ENCODE measurements at regions not wholly inside any gene's neighbourhood (a gene's known extent, or its start where the extent isn't known, plus 50 kb on each side); places are given as distances from the start of the nearest gene placed in this dataset.
A peak's percentile ranks its signal among the peaks of the same experiment; 100 is the strongest.

GRCh38 chr3:76949462-76949861, 90.4 kb upstream of the ROBO2 start:
- Histone ChIP-seq H3K36me3 (ENCODE audit: control insufficient read depth, insufficient read depth, low read length) (no peaks in the 10 kb centered on the region), H3K4me3 (ENCODE audit: low read depth in 2 of 2, low read length in 2 of 2) (peak overlapping the region in 1 of 2 experiments; percentile 31; a peak in 2 of 4 replicates), H3K27me3 (ENCODE audit: control insufficient read depth, insufficient read depth, low read length) (no peaks in the 10 kb centered on the region), H3K4me1 (ENCODE audit: control insufficient read depth, insufficient read depth, low read length) (no peaks in the 10 kb centered on the region), H3K9me3 (ENCODE audit: control insufficient read depth, insufficient read depth, low read depth, low read length) (no peaks in the 10 kb centered on the region), H3K27ac (ENCODE audit: low read length) (no peak overlapping the region)
- in situ Hi-C loops (cut with HindIII; ENCODE audit: low pct_unique_long_range_greater_than_20kb, low sequenced_read_pairs) (no loop called here), intact Hi-C loops (cut with micrococcal nuclease; ENCODE audit: unreplicated experiment) (no loop called here)
- TF ChIP-seq POLR2AphosphoS5 (IDR thresholded peaks at IDR 0.05; ENCODE audit: low read depth, low read length) (no peak), TCF7L2 (IDR thresholded peaks at IDR 0.05; ENCODE audit: low read depth, low read length) (no peak), SIN3A (IDR thresholded peaks at IDR 0.05; ENCODE audit: borderline replicate concordance, insufficient read depth, low read depth, low read length) (no peak), REST (IDR thresholded peaks at IDR 0.05; ENCODE audit: insufficient read depth in 1 of 2, low read depth in 2 of 2, low read length in 1 of 2) (no peak), CTCF (IDR thresholded peaks at IDR 0.05) (no peak)
- ATAC-seq = no peak
- peak; percentile 35 for DNase-seq (ENCODE audit: low read depth, low spot score)
- BruUV-seq (replicated peaks) = no TSS peak
- ChIA-PET POLR2A (no interaction called here), CTCF (no interaction called here)

- no peak for ATAC-seq
- no TSS peak for BruUV-seq (replicated peaks)
- TF ChIP-seq CTCF (IDR thresholded peaks at IDR 0.05) (no peak), SIN3A (IDR thresholded peaks at IDR 0.05; ENCODE audit: borderline replicate concordance, insufficient read depth, low read depth, low read length) (no peak), REST (IDR thresholded peaks at IDR 0.05; ENCODE audit: insufficient read depth in 1 of 2, low read depth in 2 of 2, low read length in 1 of 2) (no peak), TCF7L2 (IDR thresholded peaks at IDR 0.05; ENCODE audit: low read depth, low read length) (no peak), POLR2AphosphoS5 (IDR thresholded peaks at IDR 0.05; ENCODE audit: low read depth, low read length) (no peak)
- Histone ChIP-seq H3K36me3 (ENCODE audit: control insufficient read depth, insufficient read depth, low read length) (no peaks in the 10 kb centered on the region), H3K4me1 (ENCODE audit: control insufficient read depth, insufficient read depth, low read length) (no peaks in the 10 kb centered on the region), H3K27ac (ENCODE audit: low read length) (no peak overlapping the region), H3K27me3 (ENCODE audit: control insufficient read depth, insufficient read depth, low read length) (no peaks in the 10 kb centered on the region), H3K4me3 (ENCODE audit: low read depth in 2 of 2, low read length in 2 of 2) (no peak overlapping the region), H3K9me3 (ENCODE audit: control insufficient read depth, insufficient read depth, low read depth, low read length) (no peaks in the 10 kb centered on the region)
- ChIA-PET CTCF (no interaction called here), POLR2A (interaction anchor here (0.5 kb wide), 1 partner anchor 460 kb away, joined by 4 read pairs; no protein-coding TSS in a partner anchor)
- no peak for DNase-seq (ENCODE audit: low read depth, low spot score)
- in situ Hi-C loops (cut with HindIII; ENCODE audit: low pct_unique_long_range_greater_than_20kb, low sequenced_read_pairs) (no loop called here), intact Hi-C loops (cut with micrococcal nuclease; ENCODE audit: unreplicated experiment) (no loop called here)
These were observed 89.3 kb upstream of the ROBO2 start for GRCh38 chr3:76950590-76950989.

Data from Panc1 (cell line).